Activated CD4-positive, alpha-beta T cell treated with anti-CD3 and anti-CD28 coated beads, Interleukin-2, amount 10 ng/mL, durations not matched to agents 7 days and 5 days (primary cell): ENCODE measurements at regions not wholly inside any gene's neighbourhood (a gene's known extent, or its start where the extent isn't known, plus 50 kb on each side); places are given as distances from the start of the nearest gene placed in this dataset.

Experiments
- CTCF ChIA-PET: fragments of 350-600 bp; sonication (Branson Sonifier 250); formaldehyde crosslinking; loops from one replicate; lab custom pipeline; 2021; ENCODE audit warnings: antibody characterized with exemption; lab: Charles Lee
- POLR2A ChIA-PET: fragments of 350-600 bp; sonication (Branson Sonifier 250); formaldehyde crosslinking; loops from one replicate; lab custom pipeline; 2021; ENCODE audit warnings: antibody characterized with exemption; lab: Charles Lee
- DNase-seq: peaks from one replicate; pipeline ENCODE4 v3.0.0-alpha.2; 2020
- H3K27ac Mint-ChIP-seq: one replicate; pipeline ENCODE4 v1.8.0; 2021; ENCODE audit warnings: mild to moderate bottlenecking, moderate library complexity, mixed read lengths
- H3K27me3 Mint-ChIP-seq: one replicate; pipeline ENCODE4 v1.8.0; 2021; ENCODE audit warnings: mixed read lengths
- H3K36me3 Mint-ChIP-seq: one replicate; pipeline ENCODE4 v1.8.0; 2021; ENCODE audit warnings: low read depth, mixed read lengths
- H3K4me1 Mint-ChIP-seq: one replicate; pipeline ENCODE4 v1.8.0; 2021; ENCODE audit warnings: mixed read lengths
- H3K4me3 Mint-ChIP-seq: one replicate; pipeline ENCODE4 v1.8.0; 2021; ENCODE audit warnings: mild to moderate bottlenecking, moderate library complexity, mixed read lengths
- H3K9me3 Mint-ChIP-seq: one replicate; pipeline ENCODE4 v1.8.0; 2021; ENCODE audit warnings: mixed read lengths

- ChIA-PET POLR2A (no interaction called here), CTCF (no interaction called here)
- DNase-seq: no peak
- Mint-ChIP-seq H3K9me3 (peaks cover 4% of the 10 kb centered on the region), H3K36me3 (no peaks in the 10 kb centered on the region), H3K4me3 (no peak overlapping the region), H3K27me3 (no peaks in the 10 kb centered on the region), H3K4me1 (no peaks in the 10 kb centered on the region), H3K27ac (no peak overlapping the region)
These were observed 260.5 kb upstream of the TMTC1 start for GRCh38 chr12:30044206-30044605.

- Mint-ChIP-seq H3K27me3 (no peaks in the 10 kb centered on the region), H3K4me1 (no peaks in the 10 kb centered on the region), H3K4me3 (no peak overlapping the region), H3K9me3 (peaks cover 4% of the 10 kb centered on the region), H3K36me3 (no peaks in the 10 kb centered on the region), H3K27ac (no peak overlapping the region)
- DNase-seq: no peak
- CTCF ChIA-PET: no interaction called here
- POLR2A ChIA-PET: no interaction called here
These were observed 259.6 kb upstream of the TMTC1 start for GRCh38 chr12:30043151-30043847.

- Mint-ChIP-seq H3K27me3 (no peaks in the 10 kb centered on the region), H3K27ac (no peak overlapping the region), H3K4me1 (no peaks in the 10 kb centered on the region), H3K36me3 (no peaks in the 10 kb centered on the region), H3K4me3 (no peak overlapping the region), H3K9me3 (peaks cover 7% of the 10 kb centered on the region)
- ChIA-PET POLR2A (no interaction called here), CTCF (no interaction called here)
- DNase-seq: no peak
These were observed 257.4 kb upstream of the TMTC1 start for GRCh38 chr12:30041096-30041495.

GRCh38 chr12:30030693-30031374 lies 247.1 kb upstream of the TMTC1 start:
- DNase-seq: no peak
- Mint-ChIP-seq H3K36me3 (no peaks in the 10 kb centered on the region), H3K4me1 (no peaks in the 10 kb centered on the region), H3K9me3 (no peaks in the 10 kb centered on the region), H3K27me3 (no peaks in the 10 kb centered on the region), H3K4me3 (no peak overlapping the region), H3K27ac (no peak overlapping the region)
- POLR2A ChIA-PET: no interaction called here
- CTCF ChIA-PET: no interaction called here

- H3K4me1 Mint-ChIP-seq: no peaks in the 10 kb centered on the region
- DNase-seq: no peak
- POLR2A ChIA-PET: no interaction called here
- H3K36me3 Mint-ChIP-seq: no peaks in the 10 kb centered on the region
- CTCF ChIA-PET: no interaction called here
- no peak overlapping the region for H3K4me3 Mint-ChIP-seq
- H3K27me3 Mint-ChIP-seq: no peaks in the 10 kb centered on the region
- H3K9me3 Mint-ChIP-seq: peaks cover 1% of the 10 kb centered on the region
- no peak overlapping the region for H3K27ac Mint-ChIP-seq
These were observed 243.0 kb upstream of the TMTC1 start for GRCh38 chr12:30026621-30027234.

GRCh38 chr12:30025317-30025716 lies 241.6 kb upstream of the TMTC1 start:
- no peak overlapping the region for H3K4me3 Mint-ChIP-seq
- DNase-seq: no peak
- no peaks in the 10 kb centered on the region for H3K4me1 Mint-ChIP-seq
- ChIA-PET POLR2A (no interaction called here), CTCF (no interaction called here)
- peaks cover 1% of the 10 kb centered on the region for H3K9me3 Mint-ChIP-seq
- no peaks in the 10 kb centered on the region for H3K36me3 Mint-ChIP-seq
- H3K27ac Mint-ChIP-seq: no peak overlapping the region
- no peaks in the 10 kb centered on the region for H3K27me3 Mint-ChIP-seq

GRCh38 chr12:30023186-30023585 lies 239.4 kb upstream of the TMTC1 start:
- H3K9me3 Mint-ChIP-seq: peaks cover 1% of the 10 kb centered on the region
- no peaks in the 10 kb centered on the region for H3K36me3 Mint-ChIP-seq
- H3K4me3 Mint-ChIP-seq: no peak overlapping the region
- DNase-seq: no peak
- H3K4me1 Mint-ChIP-seq: no peaks in the 10 kb centered on the region
- POLR2A ChIA-PET: no interaction called here
- no peak overlapping the region for H3K27ac Mint-ChIP-seq
- CTCF ChIA-PET: no interaction called here
- no peaks in the 10 kb centered on the region for H3K27me3 Mint-ChIP-seq

GRCh38 chr12:30021051-30021833 lies 237.5 kb upstream of the TMTC1 start:
- no peak for DNase-seq
- Mint-ChIP-seq H3K36me3 (no peaks in the 10 kb centered on the region), H3K4me3 (no peak overlapping the region), H3K9me3 (peaks cover 1% of the 10 kb centered on the region), H3K27ac (no peak overlapping the region), H3K27me3 (no peaks in the 10 kb centered on the region), H3K4me1 (no peaks in the 10 kb centered on the region)
- ChIA-PET CTCF (no interaction called here), POLR2A (no interaction called here)

- DNase-seq: no peak
- Mint-ChIP-seq H3K36me3 (no peaks in the 10 kb centered on the region), H3K27ac (no peak overlapping the region), H3K4me3 (no peak overlapping the region), H3K27me3 (no peaks in the 10 kb centered on the region), H3K9me3 (no peaks in the 10 kb centered on the region), H3K4me1 (no peaks in the 10 kb centered on the region)
- ChIA-PET CTCF (no interaction called here), POLR2A (no interaction called here)
These were observed 235.8 kb upstream of the TMTC1 start for GRCh38 chr12:30019366-30020140.

- ChIA-PET CTCF (no interaction called here), POLR2A (no interaction called here)
- Mint-ChIP-seq H3K27me3 (no peaks in the 10 kb centered on the region), H3K4me3 (no peak overlapping the region), H3K4me1 (no peaks in the 10 kb centered on the region), H3K9me3 (no peaks in the 10 kb centered on the region), H3K36me3 (no peaks in the 10 kb centered on the region), H3K27ac (no peak overlapping the region)
- no peak for DNase-seq
These were observed 232.9 kb upstream of the TMTC1 start for GRCh38 chr12:30016540-30017055.

- H3K27ac Mint-ChIP-seq: no peak overlapping the region
- no peaks in the 10 kb centered on the region for H3K4me1 Mint-ChIP-seq
- no peaks in the 10 kb centered on the region for H3K27me3 Mint-ChIP-seq
- no peak overlapping the region for H3K4me3 Mint-ChIP-seq
- DNase-seq: no peak
- no peaks in the 10 kb centered on the region for H3K36me3 Mint-ChIP-seq
- CTCF ChIA-PET: no interaction called here
- no peaks in the 10 kb centered on the region for H3K9me3 Mint-ChIP-seq
- POLR2A ChIA-PET: no interaction called here
These were observed 232.0 kb upstream of the TMTC1 start for GRCh38 chr12:30015631-30016337.

- no peaks in the 10 kb centered on the region for H3K27me3 Mint-ChIP-seq
- H3K9me3 Mint-ChIP-seq: no peaks in the 10 kb centered on the region
- ChIA-PET POLR2A (no interaction called here), CTCF (no interaction called here)
- DNase-seq: no peak
- no peak overlapping the region for H3K27ac Mint-ChIP-seq
- no peak overlapping the region for H3K4me3 Mint-ChIP-seq
- no peaks in the 10 kb centered on the region for H3K4me1 Mint-ChIP-seq
- no peaks in the 10 kb centered on the region for H3K36me3 Mint-ChIP-seq
These were observed 231.2 kb upstream of the TMTC1 start for GRCh38 chr12:30014991-30015390.
